Breast epithelium (tissue), 3 donors: ENCODE measurements at regions not wholly inside any gene's neighbourhood (a gene's known extent, or its start where the extent isn't known, plus 50 kb on each side); places are given as distances from the start of the nearest gene placed in this dataset.

ENCODE experiments used
- CTCF ChIP-seq, 3 donors: fragments of 450-650 bp; IDR thresholded peaks; one replicate each; pipeline ENCODE4 v1.5.1; 2016 to 2017; ENCODE audit warnings: antibody characterized with exemption in 3 of 3, mild to moderate bottlenecking in 3 of 3, moderate library complexity in 3 of 3
- POLR2A ChIP-seq: fragments of 450-650 bp; IDR thresholded peaks from one replicate; pipeline ENCODE4 v1.6.1; 2016; ENCODE audit warnings: antibody characterized with exemption, mild to moderate bottlenecking, moderate library complexity

DNA sequence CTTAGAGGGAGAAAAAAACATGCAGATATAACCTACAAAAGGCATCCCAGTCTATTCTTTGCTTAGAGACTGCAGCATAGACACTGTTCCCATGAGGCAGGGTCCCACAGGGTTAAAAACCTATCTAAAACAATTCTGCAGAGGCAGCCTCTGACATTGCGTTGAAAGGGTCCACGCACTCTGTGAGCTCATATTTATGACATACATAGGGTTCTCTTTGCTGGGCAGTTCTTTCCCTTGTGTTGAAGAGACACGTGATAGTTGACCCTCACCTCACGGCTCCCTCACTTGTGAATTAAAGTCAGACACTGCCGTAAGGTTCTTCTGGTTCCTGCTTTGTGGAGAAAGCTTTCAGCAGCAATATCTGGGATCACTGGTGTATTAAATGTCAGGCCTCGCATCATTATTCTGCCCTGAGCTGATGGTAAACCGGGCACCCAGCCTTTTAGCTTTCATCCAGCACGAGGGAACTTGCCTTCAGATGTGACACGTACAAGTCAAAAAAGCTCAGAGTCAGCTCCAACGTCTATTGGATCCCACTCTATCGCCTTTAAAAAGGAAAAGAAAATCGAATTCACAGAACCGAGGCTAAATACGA, 52.8 kb upstream of the HNRNPU start:
- TF ChIP-seq CTCF (IDR thresholded peaks at IDR 0.05): no peak
- no peak for TF ChIP-seq POLR2A
